ENCODE measurements at regions not wholly inside any gene's neighbourhood (a gene's known extent, or its start where the extent isn't known, plus 50 kb on each side); places are given as distances from the start of the nearest gene placed in this dataset.

DNA sequence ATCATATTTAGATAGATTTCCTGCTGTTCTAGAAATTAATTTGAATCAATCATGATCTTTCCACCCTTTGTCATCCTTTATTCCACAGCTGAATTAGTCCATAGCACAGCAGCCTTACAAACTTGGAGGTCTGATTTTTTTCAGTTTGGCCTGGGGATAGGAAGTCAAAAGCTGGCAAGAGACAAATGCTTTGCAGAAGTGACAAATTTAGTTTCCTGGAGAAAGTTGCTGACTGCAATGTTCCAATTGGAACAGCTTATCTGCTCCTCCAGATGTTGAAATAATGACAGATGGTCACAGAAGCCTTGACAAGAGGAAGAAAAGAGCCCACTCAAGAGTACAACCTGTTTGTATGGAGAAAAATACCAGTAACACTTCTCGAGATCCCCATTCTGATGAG, 1276.1 kb upstream of the CDH8 start:
- no peak for DNase-seq
- H2AFZ ChIP-seq (ENCODE audit: low read length) = no peak overlapping the region
- Mint-ChIP-seq H3K4me1 (no peaks in the 10 kb centered on the region), H3K36me3 (ENCODE audit: insufficient read depth in 1 of 3, low read depth in 3 of 3) (no peaks in the 10 kb centered on the region), H3K9me3 (no peaks in the 10 kb centered on the region), H3K27me3 (ENCODE audit: low read depth) (no peaks in the 10 kb centered on the region), H3K27ac (no peak overlapping the region), H3K4me3 (no peak overlapping the region)
- H3K4me2 ChIP-seq (ENCODE audit: insufficient read depth, insufficient read length, low read length) = no peak overlapping the region
- no peaks in the 10 kb centered on the region for H3K4me1 ChIP-seq (ENCODE audit: insufficient read depth, low read length)
- H3K9ac ChIP-seq (ENCODE audit: extremely low read depth, insufficient read length, low read length) = no peak overlapping the region
- no peak overlapping the region for H4K91ac ChIP-seq (ENCODE audit: insufficient read length, low read depth, low read length)
- H2AK5ac ChIP-seq (ENCODE audit: insufficient read length, low read length) = no peak overlapping the region
- H2BK12ac ChIP-seq (ENCODE audit: insufficient read length, low read depth, low read length) = no peak overlapping the region
- no peak overlapping the region for H2BK120ac ChIP-seq (ENCODE audit: low read depth, low read length, poor library complexity, severe bottlenecking)
- no peak overlapping the region for H3K14ac ChIP-seq (ENCODE audit: insufficient read depth, low read length)
- no peak overlapping the region for H4K8ac ChIP-seq (replicated peaks; ENCODE audit: insufficient read length, low read depth, low read length)
- no peak overlapping the region for H3K18ac ChIP-seq (ENCODE audit: insufficient read length, low read depth, low read length)
- H4K5ac ChIP-seq (ENCODE audit: insufficient read length, low read depth, low read length) = no peak overlapping the region
- TF ChIP-seq, protein P1, sequence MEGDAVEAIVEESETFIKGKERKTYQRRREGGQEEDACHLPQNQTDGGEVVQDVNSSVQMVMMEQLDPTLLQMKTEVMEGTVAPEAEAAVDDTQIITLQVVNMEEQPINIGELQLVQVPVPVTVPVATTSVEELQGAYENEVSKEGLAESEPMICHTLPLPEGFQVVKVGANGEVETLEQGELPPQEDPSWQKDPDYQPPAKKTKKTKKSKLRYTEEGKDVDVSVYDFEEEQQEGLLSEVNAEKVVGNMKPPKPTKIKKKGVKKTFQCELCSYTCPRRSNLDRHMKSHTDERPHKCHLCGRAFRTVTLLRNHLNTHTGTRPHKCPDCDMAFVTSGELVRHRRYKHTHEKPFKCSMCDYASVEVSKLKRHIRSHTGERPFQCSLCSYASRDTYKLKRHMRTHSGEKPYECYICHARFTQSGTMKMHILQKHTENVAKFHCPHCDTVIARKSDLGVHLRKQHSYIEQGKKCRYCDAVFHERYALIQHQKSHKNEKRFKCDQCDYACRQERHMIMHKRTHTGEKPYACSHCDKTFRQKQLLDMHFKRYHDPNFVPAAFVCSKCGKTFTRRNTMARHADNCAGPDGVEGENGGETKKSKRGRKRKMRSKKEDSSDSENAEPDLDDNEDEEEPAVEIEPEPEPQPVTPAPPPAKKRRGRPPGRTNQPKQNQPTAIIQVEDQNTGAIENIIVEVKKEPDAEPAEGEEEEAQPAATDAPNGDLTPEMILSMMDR (conservative IDR thresholded peaks at IDR 0.05) = no peak
- no peaks in the 10 kb centered on the region for H3K9me3 ChIP-seq (ENCODE audit: control insufficient read depth, low read depth, low read length)
- no peaks in the 10 kb centered on the region for H4K20me1 ChIP-seq (ENCODE audit: control insufficient read depth, insufficient read depth, insufficient read length)
- H3K27me3 ChIP-seq (ENCODE audit: insufficient read depth, low read length) = no peaks in the 10 kb centered on the region
- no peak overlapping the region for H2BK15ac ChIP-seq (ENCODE audit: low read depth, low read length)
- no peak overlapping the region for H3T11ph ChIP-seq (ENCODE audit: low read length)
- no peak overlapping the region for H3K4ac ChIP-seq (ENCODE audit: low read depth, low read length)
- no peak overlapping the region for H2BK5ac ChIP-seq (ENCODE audit: insufficient read length, low read length)
- no CpG with 5 or more reads among the region's 1 CpG for WGBS (ENCODE audit: extremely low coverage, insufficient read length, low lambda C conversion rate)
- no peak overlapping the region for H2BK20ac ChIP-seq (ENCODE audit: low read depth, low read length, poor library complexity, severe bottlenecking)
- H3K56ac ChIP-seq (ENCODE audit: insufficient read length, low read depth, low read length) = no peak overlapping the region
- H3K27ac ChIP-seq (ENCODE audit: insufficient read length, low read depth, low read length) = no peak overlapping the region
- H3K23ac ChIP-seq (ENCODE audit: insufficient read length, low read depth, low read length) = no peak overlapping the region
- H3K79me2 ChIP-seq (ENCODE audit: insufficient read depth, low read length) = no peaks in the 10 kb centered on the region
- no peaks in the 10 kb centered on the region for H3K23me2 ChIP-seq (ENCODE audit: insufficient read length, low read depth, low read length, poor library complexity, severe bottlenecking)
- no peaks in the 10 kb centered on the region for H3K79me1 ChIP-seq (ENCODE audit: insufficient read depth, low read depth, low read length, poor library complexity, severe bottlenecking)

All from H9 (cell line).